HG03521 (cell line): ENCODE measurements at regions not wholly inside any gene's neighbourhood (a gene's known extent, or its start where the extent isn't known, plus 50 kb on each side); places are given as distances from the start of the nearest gene placed in this dataset.
"Not testable (repeated sequence)": the region's sequence is repeated elsewhere in the genome, so short reads cannot be mapped to it uniquely, and the experiment has no call there.

Experiments used
- ATAC-seq: cut with Tn5 transposase; IDR thresholded peaks from one replicate; pipeline ENCODE4 v1.9.1; 2021; ENCODE audit warnings: mild to moderate bottlenecking, moderate library complexity; ENCODE audit not compliant: unreplicated experiment

- no peak for ATAC-seq
Measured at GRCh38 chr10:131556897-131557495, 245.5 kb upstream of the TCERG1L start.

GRCh38 chr10:131557956-131558355 is 246.4 kb upstream of the TCERG1L start:
- ATAC-seq = not testable (repeated sequence)

- ATAC-seq = no peak
Measured at GRCh38 chr10:131559450-131559911, 248.0 kb upstream of the TCERG1L start.

GRCh38 chr10:131560166-131560565 is 248.6 kb upstream of the TCERG1L start:
- ATAC-seq = no peak

GRCh38 chr10:131560706-131561355 is 249.3 kb upstream of the TCERG1L start:
- ATAC-seq = no peak

- no peak for ATAC-seq
Measured at GRCh38 chr10:131561897-131562296, 250.4 kb upstream of the TCERG1L start.

- no peak for ATAC-seq
Measured at GRCh38 chr10:131563411-131563810, 251.9 kb upstream of the TCERG1L start.

GRCh38 chr10:131567279-131568162 is 256.0 kb upstream of the TCERG1L start:
- ATAC-seq = no peak

GRCh38 chr10:131568866-131569265 is 257.3 kb upstream of the TCERG1L start:
- no peak for ATAC-seq

- no peak for ATAC-seq
Measured at GRCh38 chr10:131569851-131570715, 258.6 kb upstream of the TCERG1L start.

GRCh38 chr10:131570716-131571307 is 259.3 kb upstream of the TCERG1L start:
- ATAC-seq = no peak

- no peak for ATAC-seq
Measured at GRCh38 chr10:131571346-131571745, 259.8 kb upstream of the TCERG1L start.

GRCh38 chr10:131571865-131572264 is 260.3 kb upstream of the TCERG1L start:
- no peak for ATAC-seq

- ATAC-seq = no peak
Measured at GRCh38 chr10:131573256-131573655, 261.7 kb upstream of the TCERG1L start.

GRCh38 chr10:131573707-131574106 is 262.2 kb upstream of the TCERG1L start:
- no peak for ATAC-seq

- no peak for ATAC-seq
Measured at GRCh38 chr10:131574363-131574706, 262.8 kb upstream of the TCERG1L start.

GRCh38 chr10:131574707-131575430 is 263.3 kb upstream of the TCERG1L start:
- no peak for ATAC-seq

GRCh38 chr10:131575877-131576276 is 264.4 kb upstream of the TCERG1L start:
- no peak for ATAC-seq

GRCh38 chr10:131576341-131577177 is 265.0 kb upstream of the TCERG1L start:
- no peak for ATAC-seq
